ENCODE measurements at regions not wholly inside any gene's neighbourhood (a gene's known extent, or its start where the extent isn't known, plus 50 kb on each side); places are given as distances from the start of the nearest gene placed in this dataset.

DNA sequence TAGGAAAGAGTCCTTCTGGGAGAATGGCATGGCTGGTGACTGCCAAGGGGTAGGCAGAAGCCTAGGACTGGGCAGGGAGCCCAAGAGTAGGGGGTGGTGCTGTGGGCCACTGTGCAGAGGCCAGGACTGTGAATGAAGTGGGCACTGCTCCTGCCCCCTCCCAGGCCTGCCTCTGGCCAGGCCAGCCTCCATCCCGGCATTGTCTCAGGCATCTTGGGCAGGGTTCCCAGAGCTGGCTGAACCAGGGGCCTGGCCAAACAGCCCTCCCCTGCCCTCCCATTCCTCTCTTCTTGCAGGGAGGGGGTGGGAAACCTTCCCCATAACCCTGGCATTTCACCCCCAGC, 81.6 kb downstream of the MRPL14 start:
- peak; percentile 50 for DNase-seq (ENCODE audit: low spot score)
- H3K27me3 Mint-ChIP-seq (ENCODE audit: low read depth) = no peaks in the 10 kb centered on the region
- H3K4me1 Mint-ChIP-seq (ENCODE audit: low read depth) = peaks cover 48% of the 10 kb centered on the region
- no peak overlapping the region for H3K27ac Mint-ChIP-seq (ENCODE audit: unreplicated experiment)
- TF ChIP-seq, protein P1, sequence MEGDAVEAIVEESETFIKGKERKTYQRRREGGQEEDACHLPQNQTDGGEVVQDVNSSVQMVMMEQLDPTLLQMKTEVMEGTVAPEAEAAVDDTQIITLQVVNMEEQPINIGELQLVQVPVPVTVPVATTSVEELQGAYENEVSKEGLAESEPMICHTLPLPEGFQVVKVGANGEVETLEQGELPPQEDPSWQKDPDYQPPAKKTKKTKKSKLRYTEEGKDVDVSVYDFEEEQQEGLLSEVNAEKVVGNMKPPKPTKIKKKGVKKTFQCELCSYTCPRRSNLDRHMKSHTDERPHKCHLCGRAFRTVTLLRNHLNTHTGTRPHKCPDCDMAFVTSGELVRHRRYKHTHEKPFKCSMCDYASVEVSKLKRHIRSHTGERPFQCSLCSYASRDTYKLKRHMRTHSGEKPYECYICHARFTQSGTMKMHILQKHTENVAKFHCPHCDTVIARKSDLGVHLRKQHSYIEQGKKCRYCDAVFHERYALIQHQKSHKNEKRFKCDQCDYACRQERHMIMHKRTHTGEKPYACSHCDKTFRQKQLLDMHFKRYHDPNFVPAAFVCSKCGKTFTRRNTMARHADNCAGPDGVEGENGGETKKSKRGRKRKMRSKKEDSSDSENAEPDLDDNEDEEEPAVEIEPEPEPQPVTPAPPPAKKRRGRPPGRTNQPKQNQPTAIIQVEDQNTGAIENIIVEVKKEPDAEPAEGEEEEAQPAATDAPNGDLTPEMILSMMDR (IDR thresholded peaks at IDR 0.05) = no peak
- H3K4me3 Mint-ChIP-seq (ENCODE audit: unreplicated experiment) = no peak overlapping the region
- no peaks in the 10 kb centered on the region for H3K9me3 Mint-ChIP-seq (ENCODE audit: low read depth)
- H3K36me3 Mint-ChIP-seq (ENCODE audit: low read depth) = no peaks in the 10 kb centered on the region

DNA sequence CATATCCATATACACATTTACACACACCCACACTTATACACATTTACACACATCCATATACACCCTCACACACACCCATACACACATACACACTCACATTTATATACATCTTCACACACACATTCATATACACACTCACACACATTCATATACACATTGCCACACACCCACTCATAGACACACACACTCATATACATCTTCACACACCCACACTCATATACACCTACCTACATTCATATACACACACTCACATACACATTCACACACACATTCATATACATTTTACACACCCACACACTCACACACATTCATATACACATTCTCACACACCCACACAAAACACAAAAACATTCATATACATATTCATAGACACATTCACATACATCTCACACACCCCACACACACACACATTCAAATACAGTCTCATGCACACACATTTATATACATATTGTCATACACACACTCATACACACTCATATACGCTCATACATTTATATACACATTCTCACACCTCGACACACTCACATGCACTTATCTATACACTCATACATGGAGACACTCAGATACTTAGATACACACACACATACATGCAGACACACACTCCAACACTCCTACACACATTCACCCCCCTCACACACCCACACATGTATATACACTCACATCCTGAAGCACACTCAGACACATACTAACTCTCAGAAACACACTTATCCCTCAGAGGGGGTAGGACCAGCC, 82.1 kb downstream of the MRPL14 start:
- no peaks in the 10 kb centered on the region for H3K36me3 Mint-ChIP-seq (ENCODE audit: low read depth)
- DNase-seq (ENCODE audit: low spot score) = no peak
- no peaks in the 10 kb centered on the region for H3K27me3 Mint-ChIP-seq (ENCODE audit: low read depth)
- H3K4me3 Mint-ChIP-seq (ENCODE audit: unreplicated experiment) = no peak overlapping the region
- peaks cover 47% of the 10 kb centered on the region for H3K4me1 Mint-ChIP-seq (ENCODE audit: low read depth)
- H3K9me3 Mint-ChIP-seq (ENCODE audit: low read depth) = no peaks in the 10 kb centered on the region
- TF ChIP-seq, protein P1 (IDR thresholded peaks at IDR 0.05) = no peak
- H3K27ac Mint-ChIP-seq (ENCODE audit: unreplicated experiment) = no peak overlapping the region

DNA sequence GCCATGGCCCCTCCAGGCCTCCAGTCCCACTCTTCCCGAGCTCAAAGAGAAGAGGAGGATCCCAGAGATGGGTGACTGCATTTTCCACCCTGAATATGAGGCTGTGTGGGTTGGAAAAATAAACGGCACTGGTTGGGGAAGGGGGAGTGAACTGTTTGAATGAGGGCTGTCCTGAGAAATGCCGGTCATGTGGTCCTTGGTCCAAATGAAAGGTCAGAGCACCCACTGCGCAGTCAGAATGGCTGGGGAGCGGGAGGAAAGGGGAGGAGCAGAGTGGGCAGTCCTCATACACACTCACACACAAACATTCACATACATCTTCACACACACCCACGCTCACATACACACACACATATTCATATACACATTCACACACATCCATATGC, 83.1 kb downstream of the MRPL14 start:
- H3K27me3 Mint-ChIP-seq (ENCODE audit: low read depth) = no peaks in the 10 kb centered on the region
- H3K4me3 Mint-ChIP-seq (ENCODE audit: unreplicated experiment) = no peak overlapping the region
- H3K9me3 Mint-ChIP-seq (ENCODE audit: low read depth) = no peaks in the 10 kb centered on the region
- DNase-seq (ENCODE audit: low spot score) = peak; percentile 13
- H3K4me1 Mint-ChIP-seq (ENCODE audit: low read depth) = peaks cover 43% of the 10 kb centered on the region
- TF ChIP-seq, protein P1 (IDR thresholded peaks at IDR 0.05) = no peak
- no peak overlapping the region for H3K27ac Mint-ChIP-seq (ENCODE audit: unreplicated experiment)
- no peaks in the 10 kb centered on the region for H3K36me3 Mint-ChIP-seq (ENCODE audit: low read depth)

DNA sequence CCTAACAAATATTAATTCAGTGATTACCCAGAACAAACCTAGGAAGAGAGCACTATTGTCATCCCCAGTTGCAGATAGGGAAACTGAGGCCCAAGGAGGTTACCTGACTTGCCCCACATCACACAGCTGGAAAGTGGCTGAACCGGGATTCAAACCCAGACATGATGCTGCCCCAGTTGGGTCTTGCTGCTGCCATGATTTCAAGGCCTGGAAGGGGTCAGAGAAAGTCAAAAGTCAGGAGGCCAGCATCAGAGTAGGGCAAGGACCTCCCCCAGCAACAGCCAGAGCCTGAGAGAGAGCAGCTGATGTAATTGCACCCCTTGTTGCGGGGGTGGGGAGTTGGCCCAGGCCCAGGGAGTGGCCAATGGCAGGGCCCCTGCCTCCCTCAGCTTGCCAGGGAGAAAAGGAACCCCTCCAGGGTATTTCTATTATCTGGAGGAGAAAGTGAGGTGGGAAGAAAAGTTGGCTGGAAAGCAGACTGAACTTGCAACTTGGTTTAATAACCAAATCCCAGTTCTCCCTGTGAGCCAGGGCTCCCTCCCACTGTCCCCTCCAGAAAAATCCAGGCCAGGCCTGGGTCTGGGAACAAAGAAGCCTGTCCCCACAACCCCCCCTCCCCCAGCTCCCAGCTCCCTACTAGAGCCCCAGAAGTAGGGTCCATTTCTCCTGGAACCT, 83.6 kb downstream of the MRPL14 start:
- TF ChIP-seq, protein P1 (IDR thresholded peaks at IDR 0.05) = no peak
- Mint-ChIP-seq H3K9me3 (ENCODE audit: low read depth) (no peaks in the 10 kb centered on the region), H3K4me3 (ENCODE audit: unreplicated experiment) (no peak overlapping the region), H3K27ac (ENCODE audit: unreplicated experiment) (no peak overlapping the region), H3K27me3 (ENCODE audit: low read depth) (no peaks in the 10 kb centered on the region), H3K4me1 (ENCODE audit: low read depth) (peaks cover 43% of the 10 kb centered on the region), H3K36me3 (ENCODE audit: low read depth) (no peaks in the 10 kb centered on the region)
- DNase-seq (ENCODE audit: low spot score) = peak; percentile 44

DNA sequence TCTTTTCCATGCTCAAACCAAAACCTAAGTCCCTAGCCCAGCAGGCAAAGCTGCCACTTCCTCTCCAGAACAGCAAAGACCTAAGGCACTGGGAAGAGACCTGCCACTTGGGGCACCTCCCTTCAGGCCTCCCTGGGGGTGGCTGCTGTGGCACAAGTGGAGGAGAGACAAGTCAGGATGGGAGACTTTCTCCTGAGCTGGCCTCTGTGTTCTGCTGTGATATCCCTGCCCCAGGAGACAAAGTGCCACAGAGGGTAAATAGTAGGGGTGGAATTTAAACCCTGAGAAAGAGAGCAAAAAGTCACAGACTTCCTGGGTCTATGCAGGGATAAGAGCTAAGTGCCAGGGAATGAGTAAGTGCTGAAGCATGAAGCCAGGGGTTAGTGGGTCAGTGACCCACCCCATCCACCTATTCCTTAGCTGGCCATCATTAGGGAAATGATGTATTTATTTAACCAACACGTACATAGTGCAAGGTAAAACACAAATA, 84.2 kb downstream of the MRPL14 start:
- Mint-ChIP-seq H3K27me3 (ENCODE audit: low read depth) (no peaks in the 10 kb centered on the region), H3K4me1 (ENCODE audit: low read depth) (peaks cover 43% of the 10 kb centered on the region), H3K27ac (ENCODE audit: unreplicated experiment) (no peak overlapping the region), H3K9me3 (ENCODE audit: low read depth) (no peaks in the 10 kb centered on the region), H3K4me3 (ENCODE audit: unreplicated experiment) (no peak overlapping the region), H3K36me3 (ENCODE audit: low read depth) (no peaks in the 10 kb centered on the region)
- peak; percentile 58 for DNase-seq (ENCODE audit: low spot score)
- TF ChIP-seq, protein P1 (IDR thresholded peaks at IDR 0.05) = no peak

Data from chondrocyte (in vitro differentiated cells).